ENCODE measurements at regions not wholly inside any gene's neighbourhood (a gene's known extent, or its start where the extent isn't known, plus 50 kb on each side); places are given as distances from the start of the nearest gene placed in this dataset.

DNA sequence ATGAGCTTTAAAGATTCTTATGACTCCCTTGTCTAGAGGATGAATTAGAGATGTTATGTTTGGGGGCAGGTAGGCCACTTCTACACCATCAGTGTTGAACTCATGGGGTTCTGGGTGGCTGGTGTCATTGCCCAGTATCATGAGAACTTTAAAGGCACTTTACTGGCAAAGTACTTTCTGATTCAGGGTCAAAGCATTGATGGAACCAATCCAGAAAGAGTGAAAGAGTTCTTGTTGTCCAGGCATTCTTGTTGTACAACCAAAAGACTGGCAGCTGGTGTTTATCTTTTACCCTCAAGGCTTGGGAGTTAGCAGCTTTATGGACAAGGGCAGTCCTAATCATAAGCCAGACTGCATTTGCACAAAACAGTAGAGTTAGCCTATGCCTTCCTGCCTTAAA lies 673.0 kb downstream of the USP25 start:
- no peak overlapping the region for H3K27ac ChIP-seq
- no peaks in the 10 kb centered on the region for H3K36me3 ChIP-seq
- no peaks in the 10 kb centered on the region for H3K27me3 ChIP-seq
- H3K9me3 ChIP-seq, result no peaks in the 10 kb centered on the region
- DNase-seq (ENCODE audit: low spot score), result no peak
- TF ChIP-seq, protein P1, sequence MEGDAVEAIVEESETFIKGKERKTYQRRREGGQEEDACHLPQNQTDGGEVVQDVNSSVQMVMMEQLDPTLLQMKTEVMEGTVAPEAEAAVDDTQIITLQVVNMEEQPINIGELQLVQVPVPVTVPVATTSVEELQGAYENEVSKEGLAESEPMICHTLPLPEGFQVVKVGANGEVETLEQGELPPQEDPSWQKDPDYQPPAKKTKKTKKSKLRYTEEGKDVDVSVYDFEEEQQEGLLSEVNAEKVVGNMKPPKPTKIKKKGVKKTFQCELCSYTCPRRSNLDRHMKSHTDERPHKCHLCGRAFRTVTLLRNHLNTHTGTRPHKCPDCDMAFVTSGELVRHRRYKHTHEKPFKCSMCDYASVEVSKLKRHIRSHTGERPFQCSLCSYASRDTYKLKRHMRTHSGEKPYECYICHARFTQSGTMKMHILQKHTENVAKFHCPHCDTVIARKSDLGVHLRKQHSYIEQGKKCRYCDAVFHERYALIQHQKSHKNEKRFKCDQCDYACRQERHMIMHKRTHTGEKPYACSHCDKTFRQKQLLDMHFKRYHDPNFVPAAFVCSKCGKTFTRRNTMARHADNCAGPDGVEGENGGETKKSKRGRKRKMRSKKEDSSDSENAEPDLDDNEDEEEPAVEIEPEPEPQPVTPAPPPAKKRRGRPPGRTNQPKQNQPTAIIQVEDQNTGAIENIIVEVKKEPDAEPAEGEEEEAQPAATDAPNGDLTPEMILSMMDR (IDR thresholded peaks at IDR 0.05), result no peak
- peaks cover 0 to 10% of the 10 kb centered on the region in 2 donors for H3K4me1 ChIP-seq
- H3K4me3 ChIP-seq, result no peak overlapping the region

DNA sequence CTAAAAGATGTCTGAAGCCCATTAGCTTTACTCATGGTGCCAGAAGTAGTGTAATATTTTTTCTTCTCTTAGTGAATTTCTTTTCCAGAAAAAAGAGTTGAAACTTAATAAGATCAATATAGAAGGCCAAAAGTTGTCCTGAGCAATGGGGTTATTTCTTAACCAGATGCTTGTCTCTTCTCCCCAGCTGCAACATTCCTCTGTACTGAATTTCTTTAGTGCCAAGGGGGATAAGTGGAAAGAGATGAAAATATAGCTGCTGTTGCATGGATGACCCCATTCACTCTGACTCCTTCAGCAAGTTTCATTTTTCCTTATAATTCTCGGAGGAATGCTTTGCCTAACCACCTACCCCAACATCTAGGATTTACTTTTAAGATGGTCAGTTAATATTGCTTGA lies 675.0 kb downstream of the USP25 start:
- no peak overlapping the region for H3K27ac ChIP-seq
- no peak for DNase-seq (ENCODE audit: low spot score)
- H3K9me3 ChIP-seq, result no peaks in the 10 kb centered on the region
- H3K27me3 ChIP-seq, result no peaks in the 10 kb centered on the region
- H3K36me3 ChIP-seq, result no peaks in the 10 kb centered on the region
- H3K4me1 ChIP-seq, result peaks cover 0 to 16% of the 10 kb centered on the region in 2 donors
- H3K4me3 ChIP-seq, result no peak overlapping the region
- TF ChIP-seq, protein P1 (IDR thresholded peaks at IDR 0.05), result no peak

DNA sequence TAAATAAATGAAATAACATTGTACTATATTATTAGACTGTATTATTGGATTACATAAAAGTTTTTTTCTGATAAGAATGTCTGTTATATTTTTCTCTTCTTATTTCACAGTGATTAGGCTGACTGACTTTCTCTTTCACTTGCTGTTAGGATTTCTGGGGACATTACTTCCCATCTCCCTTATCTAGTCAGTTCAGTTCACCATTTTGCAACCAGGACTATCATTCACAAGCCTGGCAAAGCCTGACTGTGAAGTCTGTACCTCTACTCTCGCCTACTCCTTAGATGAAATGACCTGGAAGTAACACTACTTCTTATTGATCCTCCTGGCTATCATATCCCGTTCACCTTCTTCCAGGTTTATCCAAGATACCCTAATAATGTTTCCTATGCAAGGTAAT lies 676.6 kb downstream of the USP25 start:
- Histone ChIP-seq H3K4me3 (no peak overlapping the region), H3K9me3 (no peaks in the 10 kb centered on the region), H3K4me1 (peaks cover 0 to 16% of the 10 kb centered on the region in 2 donors), H3K36me3 (no peaks in the 10 kb centered on the region), H3K27ac (no peak overlapping the region), H3K27me3 (no peaks in the 10 kb centered on the region)
- TF ChIP-seq, protein P1 (IDR thresholded peaks at IDR 0.05), result no peak
- DNase-seq (ENCODE audit: low spot score), result no peak

DNA sequence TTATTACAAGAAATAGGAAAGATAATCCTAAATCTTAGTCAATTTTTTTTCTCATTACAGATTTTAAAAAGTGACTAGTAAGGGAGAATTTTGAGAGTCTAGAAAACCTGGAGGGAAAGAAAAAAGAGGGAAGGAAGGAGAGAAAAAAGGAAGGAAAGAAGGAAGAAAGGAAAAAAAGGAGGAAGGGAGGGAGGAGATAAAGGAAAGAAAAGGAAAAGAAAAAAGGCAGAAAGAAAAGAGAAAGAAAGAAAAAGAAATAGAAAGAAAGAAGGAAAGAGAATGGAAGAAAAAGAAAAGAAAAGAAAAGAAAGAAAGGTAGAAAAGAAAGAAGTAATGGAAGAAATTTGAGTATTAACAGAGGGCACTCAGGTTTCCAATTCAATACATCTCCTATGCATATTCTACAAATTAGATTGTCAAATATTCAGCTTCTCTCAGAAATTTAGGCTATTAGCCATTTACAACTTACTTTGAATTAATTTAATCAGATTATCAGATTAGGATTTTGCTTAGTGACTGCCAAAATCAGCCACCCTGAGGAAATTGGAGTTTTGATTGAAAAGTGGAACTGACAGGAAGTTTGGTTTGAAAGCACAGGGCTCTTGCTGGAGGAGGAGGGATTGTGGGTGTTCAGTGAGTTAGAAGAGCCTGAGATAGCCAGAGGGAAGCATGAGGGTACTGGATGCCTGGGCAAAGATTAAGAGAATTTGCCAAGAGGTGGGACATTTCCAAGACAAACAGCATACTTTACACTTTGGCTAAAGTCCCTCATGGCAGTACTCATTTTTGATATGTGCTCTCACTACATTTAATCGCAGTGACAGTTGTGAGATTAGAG lies 677.8 kb downstream of the USP25 start:
- Histone ChIP-seq H3K4me1 (peaks cover 0 to 15% of the 10 kb centered on the region in 2 donors), H3K4me3 (no peak overlapping the region), H3K27ac (no peak overlapping the region), H3K9me3 (no peaks in the 10 kb centered on the region), H3K36me3 (no peaks in the 10 kb centered on the region), H3K27me3 (no peaks in the 10 kb centered on the region)
- DNase-seq (ENCODE audit: low spot score), result no peak
- TF ChIP-seq, protein P1 (IDR thresholded peaks at IDR 0.05), result no peak

DNA sequence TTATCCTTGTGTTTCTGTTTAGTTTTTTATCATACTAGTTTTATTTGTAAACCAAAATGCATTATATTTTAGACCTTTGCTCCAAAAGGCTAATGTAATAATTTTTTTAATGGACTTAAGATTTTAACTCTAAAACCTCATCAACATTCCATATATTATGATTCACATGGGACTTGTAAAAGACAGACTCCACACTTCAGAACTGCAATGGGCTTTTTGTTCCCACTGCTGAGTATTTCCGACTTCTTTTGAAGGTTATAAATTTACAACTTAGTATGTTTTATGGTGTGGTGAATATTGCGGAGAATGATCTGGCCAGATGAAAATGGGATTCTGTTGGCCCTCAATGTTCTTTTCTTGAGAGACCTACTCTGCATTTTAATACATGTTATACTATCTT lies 678.5 kb downstream of the USP25 start:
- DNase-seq (ENCODE audit: low spot score), result no peak
- Histone ChIP-seq H3K9me3 (no peaks in the 10 kb centered on the region), H3K36me3 (no peaks in the 10 kb centered on the region), H3K27me3 (no peaks in the 10 kb centered on the region), H3K4me1 (peaks cover 0 to 9% of the 10 kb centered on the region in 2 donors), H3K27ac (peak overlapping the region in 1 of 2 donors; percentile 6), H3K4me3 (no peak overlapping the region)
- TF ChIP-seq, protein P1 (IDR thresholded peaks at IDR 0.05), result no peak

DNA sequence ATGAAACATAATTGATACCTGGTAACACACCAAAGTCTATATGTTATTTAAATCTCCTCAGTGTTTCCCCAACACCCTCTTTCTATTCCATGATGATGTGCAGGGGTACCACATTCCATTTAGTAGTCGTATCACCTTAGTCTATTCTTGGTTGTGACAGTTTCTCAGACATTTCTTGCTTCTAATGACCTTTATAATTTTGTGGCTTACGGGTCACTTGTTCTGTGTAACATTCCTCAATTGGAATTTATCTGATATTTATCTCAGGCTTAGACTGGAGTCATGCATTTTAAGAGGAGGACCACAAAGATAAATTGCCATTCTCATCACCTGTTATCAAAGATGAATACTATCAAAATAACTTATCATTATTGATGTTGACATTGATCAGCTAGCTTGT lies 679.6 kb downstream of the USP25 start:
- H3K4me3 ChIP-seq, result no peak overlapping the region
- no peak overlapping the region for H3K27ac ChIP-seq
- DNase-seq (ENCODE audit: low spot score), result no peak
- H3K27me3 ChIP-seq, result no peaks in the 10 kb centered on the region
- H3K36me3 ChIP-seq, result no peaks in the 10 kb centered on the region
- peaks cover 0 to 9% of the 10 kb centered on the region in 2 donors for H3K4me1 ChIP-seq
- TF ChIP-seq, protein P1 (IDR thresholded peaks at IDR 0.05), result no peak
- no peaks in the 10 kb centered on the region for H3K9me3 ChIP-seq
